NCI-H1417 (cell line): ENCODE measurements at regions not wholly inside any gene's neighbourhood (a gene's known extent, or its start where the extent isn't known, plus 50 kb on each side); places are given as distances from the start of the nearest gene placed in this dataset.

ENCODE experiments used
- DNase-seq, 3 experiments: peaks; one replicate each; lab custom pipeline; 2025; lab: John Stamatoyannopoulos, UW

GRCh38 chr3:182716114-182716688 lies 77.1 kb upstream of the ATP11B start:
- no peak for DNase-seq

GRCh38 chr3:182717216-182717615 lies 76.1 kb upstream of the ATP11B start:
- DNase-seq = no peak

- DNase-seq = no peak
Measured at GRCh38 chr3:182722907-182723306, 70.4 kb upstream of the ATP11B start.

GRCh38 chr3:182723596-182723995 lies 69.7 kb upstream of the ATP11B start:
- no peak for DNase-seq

GRCh38 chr3:182725372-182726251 lies 67.7 kb upstream of the ATP11B start:
- DNase-seq = peak in 1 of 3 experiments; percentile 52

- no peak for DNase-seq
Measured at GRCh38 chr3:182726258-182727142, 66.8 kb upstream of the ATP11B start.

- no peak for DNase-seq
Measured at GRCh38 chr3:182728238-182728637, 65.1 kb upstream of the ATP11B start.

- DNase-seq = no peak
Measured at GRCh38 chr3:182729903-182730674, 63.2 kb upstream of the ATP11B start.

GRCh38 chr3:182730675-182731042 lies 62.6 kb upstream of the ATP11B start:
- DNase-seq = no peak

GRCh38 chr3:182731764-182732163 lies 61.5 kb upstream of the ATP11B start:
- no peak for DNase-seq

GRCh38 chr3:182732232-182733015 lies 60.9 kb upstream of the ATP11B start:
- no peak for DNase-seq

GRCh38 chr3:182735672-182736071 lies 57.6 kb upstream of the ATP11B start:
- DNase-seq = no peak

- DNase-seq = no peak
Measured at GRCh38 chr3:182737825-182738224, 55.5 kb upstream of the ATP11B start.

GRCh38 chr3:182738583-182739411 lies 54.5 kb upstream of the ATP11B start:
- DNase-seq = peak in 2 of 3 experiments; percentile 12 to 53

- DNase-seq = peak in 2 of 3 experiments; percentile 50 to 56
Measured at GRCh38 chr3:182739619-182740018, 53.7 kb upstream of the ATP11B start.

GRCh38 chr3:182740710-182741109 lies 52.6 kb upstream of the ATP11B start:
- DNase-seq = peak; percentile 13 to 38 (median 15)

GRCh38 chr3:182741214-182741613 lies 52.1 kb upstream of the ATP11B start:
- DNase-seq = no peak
